Thyroid gland (tissue), 4 donors: ENCODE measurements at regions not wholly inside any gene's neighbourhood (a gene's known extent, or its start where the extent isn't known, plus 50 kb on each side); places are given as distances from the start of the nearest gene placed in this dataset.

ENCODE experiments used
- CTCF ChIP-seq, 6 experiments: fragments of 200-600 bp in 3 of 6; fragments of 450-650 bp in 3 of 6; sonication (generic) in 3 of 6; IDR thresholded peaks; one replicate each; pipeline ENCODE4 v1.5.1; 2016 to 2019; ENCODE audit warnings: antibody characterized with exemption in 6 of 6, mild to moderate bottlenecking in 2 of 6, inconsistent platforms in 1 of 6, moderate library complexity in 1 of 6
- POLR2A ChIP-seq, 2 donors: fragments of 450-650 bp; IDR thresholded peaks; one replicate each; pipeline ENCODE4 v1.6.1; 2017; ENCODE audit warnings: antibody characterized with exemption in 2 of 2, mild to moderate bottlenecking in 2 of 2, moderate library complexity in 1 of 2

DNA sequence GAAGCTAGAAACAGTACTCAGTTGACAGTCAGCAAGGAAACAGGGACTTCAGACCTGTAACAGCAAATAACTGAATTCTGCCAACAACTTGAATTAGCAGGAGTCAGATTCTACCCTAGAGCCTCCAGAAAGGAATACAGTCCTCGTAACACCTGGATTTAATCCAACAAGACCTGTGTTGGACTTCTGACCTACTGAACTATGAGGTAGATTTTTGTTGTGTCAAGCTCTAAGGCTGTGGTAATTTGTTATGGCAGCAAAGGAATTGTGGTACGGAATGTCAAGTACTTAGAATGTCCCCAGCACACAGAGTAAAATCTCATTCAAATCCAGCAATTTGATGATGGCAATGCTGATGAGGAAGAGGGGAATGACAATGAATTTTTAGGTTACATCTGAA lies 234.1 kb downstream of the LRRN1 start:
- TF ChIP-seq POLR2A (IDR thresholded peaks at IDR 0.05) (no peak), CTCF (IDR thresholded peaks at IDR 0.05) (no peak)
